Upper lobe of left lung (tissue), 4 donors: ENCODE measurements at regions not wholly inside any gene's neighbourhood (a gene's known extent, or its start where the extent isn't known, plus 50 kb on each side); places are given as distances from the start of the nearest gene placed in this dataset.

ENCODE experiments used
- CTCF ChIP-seq, 6 experiments: fragments of 450-650 bp in 4 of 6; fragments of 200-600 bp in 2 of 6; sonication (generic) in 2 of 6; IDR thresholded peaks; one replicate each; pipeline ENCODE4 v1.5.1; 2016 to 2019; ENCODE audit warnings: antibody characterized with exemption in 6 of 6
- EP300 ChIP-seq, 4 donors: sonication (generic); formaldehyde crosslinking; IDR thresholded peaks; one replicate each; pipeline ENCODE4 v1.5.1; 2017; ENCODE audit warnings: antibody characterized with exemption in 4 of 4, control low read depth in 2 of 4
- POLR2A ChIP-seq, 4 donors: fragments of 450-650 bp; IDR thresholded peaks; one replicate each; pipeline ENCODE4 v1.5.1; 2016 to 2017; ENCODE audit warnings: antibody characterized with exemption in 4 of 4, mild to moderate bottlenecking in 2 of 4

DNA sequence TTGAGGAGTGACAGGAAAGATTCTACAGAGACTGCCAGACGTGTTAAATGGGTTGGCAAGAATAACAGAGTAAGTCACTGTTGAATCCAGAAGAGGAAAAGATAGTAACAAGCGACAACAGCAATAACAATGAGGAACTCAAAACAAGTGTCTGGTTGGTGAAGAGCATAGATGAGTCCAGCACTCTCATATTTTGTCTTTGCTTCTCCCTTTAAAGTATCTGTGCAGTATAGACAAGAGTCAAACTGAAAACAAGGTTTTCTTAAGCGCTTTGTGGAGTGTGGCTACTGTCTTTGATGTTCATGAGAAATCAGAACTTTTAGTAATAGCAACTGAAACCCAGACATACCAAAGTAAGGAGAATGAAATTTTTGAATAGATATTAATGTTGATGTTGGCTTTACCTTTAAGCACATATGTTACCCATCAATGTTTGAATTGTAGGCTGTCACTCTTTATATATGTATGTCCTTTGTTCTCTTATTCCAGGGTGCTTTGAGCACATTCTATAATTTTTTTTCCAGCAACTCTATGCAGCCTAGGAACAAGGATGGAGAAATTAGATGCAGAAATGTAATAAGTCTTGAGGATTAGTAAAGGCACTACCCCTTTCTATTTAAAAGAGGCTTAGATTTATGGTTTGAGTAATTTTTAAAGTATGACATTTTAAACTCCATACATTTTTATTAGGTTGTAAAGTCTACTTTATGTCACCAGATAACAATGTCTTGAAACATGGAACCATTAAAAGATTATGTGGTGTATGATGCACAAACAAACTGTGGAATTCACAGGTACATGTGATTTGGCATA lies 185.5 kb downstream of the NFKBIZ start:
- TF ChIP-seq CTCF (IDR thresholded peaks at IDR 0.05), result no peak
- TF ChIP-seq POLR2A (IDR thresholded peaks at IDR 0.05), result no peak
- no peak for TF ChIP-seq EP300 (IDR thresholded peaks at IDR 0.05)
